H1 (cell line): ENCODE measurements at regions not wholly inside any gene's neighbourhood (a gene's known extent, or its start where the extent isn't known, plus 50 kb on each side); places are given as distances from the start of the nearest gene placed in this dataset.
"Not testable (repeated sequence)": the region's sequence is repeated elsewhere in the genome, so short reads cannot be mapped to it uniquely, and the experiment has no call there.

ENCODE experiments used
- CTCF ChIA-PET: fragments of 300-600 bp; sonication (Branson Sonifier 250); formaldehyde crosslinking; loops from one replicate; lab custom pipeline; 2021; ENCODE audit not compliant: partially characterized antibody; lab: Charles Lee
- POLR2A ChIA-PET: fragments of 300-600 bp; sonication (Branson Sonifier 250); formaldehyde crosslinking; loops from one replicate; lab custom pipeline; 2021; ENCODE audit warnings: inconsistent platforms; ENCODE audit not compliant: partially characterized antibody; lab: Charles Lee
- DNase-seq, 2 experiments: peaks; one replicate each; pipeline versions ENCODE4 v3.0.0 to v3.0.0-alpha.2; 2010 to 2022; ENCODE audit warnings: low spot score in 2 of 2, low read depth in 1 of 2, mixed read lengths in 1 of 2
- FAIRE-seq: peaks from 2 replicates; lab custom pipeline; 2011; peaks lifted over from hg19 to GRCh38; lab: Jason Lieb, UNC
- H2AFZ ChIP-seq: 2 replicates; pipeline ENCODE4 v1.8.1; 2012; ENCODE audit warnings: low read length, inconsistent platforms
- H2AK5ac ChIP-seq: 2 replicates; pipeline ENCODE4 v1.6.1; 2013; ENCODE audit warnings: low read depth, low read length
- H2BK120ac ChIP-seq: replicated peaks from 2 replicates; pipeline ENCODE3; 2013; ENCODE audit warnings: low read depth, low read length, inconsistent platforms
- H2BK12ac ChIP-seq: 2 replicates; pipeline ENCODE4 v1.6.1; 2013; ENCODE audit warnings: low read depth, low read length
- H2BK15ac ChIP-seq: 2 replicates; pipeline ENCODE4 v1.6.1; 2013; ENCODE audit warnings: low read length
- H2BK20ac ChIP-seq: 2 replicates; pipeline ENCODE4 v1.6.1; 2013; ENCODE audit warnings: low read length
- H2BK5ac ChIP-seq: 2 replicates; pipeline ENCODE4 v1.6.1; 2013; ENCODE audit warnings: low read depth, low read length
- H3K14ac ChIP-seq: 2 replicates; pipeline ENCODE4 v1.6.1; 2013; ENCODE audit warnings: inconsistent platforms; ENCODE audit not compliant: insufficient read length
- H3K18ac ChIP-seq: 2 replicates; pipeline ENCODE4 v1.6.1; 2013; ENCODE audit warnings: low read length; ENCODE audit errors: extremely low read depth
- H3K23ac ChIP-seq: 2 replicates; pipeline ENCODE4 v1.6.1; 2013; ENCODE audit warnings: inconsistent platforms; ENCODE audit not compliant: insufficient read length
- H3K23me2 ChIP-seq: 2 replicates; pipeline ENCODE4 v1.6.1; 2013; ENCODE audit warnings: low read depth, low read length
- H3K27ac ChIP-seq: 2 replicates; pipeline ENCODE4 v1.6.1; 2011; ENCODE audit warnings: low read depth, low read length, inconsistent platforms
- H3K27me3 ChIP-seq, 4 experiments: replicated peaks in 1 of 4; 1 replicate in 1 of 4; 2 replicates in 3 of 4; pipeline versions ENCODE4 v1.6.1 to v1.8.1; 2011 to 2013; ENCODE audit warnings: low read length in 3 of 4, mild to moderate bottlenecking in 3 of 4, inconsistent platforms in 2 of 4, mixed read lengths in 2 of 4, moderate library complexity in 1 of 4; ENCODE audit not compliant: control insufficient read depth in 3 of 4, insufficient read depth in 3 of 4; ENCODE audit errors: extremely low read depth in 1 of 4
- H3K36me3 ChIP-seq, 4 experiments: 2 replicates each; pipeline versions ENCODE4 v1.6.1 to v1.8.1; 2011 to 2013; ENCODE audit warnings: mild to moderate bottlenecking in 4 of 4, low read length in 3 of 4, moderate library complexity in 2 of 4, control low read depth in 1 of 4, inconsistent platforms in 1 of 4; ENCODE audit not compliant: insufficient read depth in 4 of 4, control insufficient read depth in 2 of 4
- H3K4ac ChIP-seq: replicated peaks from 2 replicates; pipeline ENCODE3; 2013; ENCODE audit warnings: low read length, low read depth, mixed read lengths, inconsistent platforms; ENCODE audit not compliant: insufficient read length
- H3K4me1 ChIP-seq, 4 experiments: replicated peaks in 1 of 4; 1 replicate in 1 of 4; 2 replicates in 3 of 4; pipeline versions ENCODE4 v1.6.1 to v1.8.1; 2011 to 2013; ENCODE audit warnings: low read length in 3 of 4, inconsistent platforms in 2 of 4, mixed read lengths in 1 of 4; ENCODE audit not compliant: insufficient read depth in 4 of 4, control insufficient read depth in 3 of 4
- H3K4me2 ChIP-seq, 2 experiments: 2 replicates each; pipeline versions ENCODE4 v1.6.1 to v1.8.1; 2011 to 2013; ENCODE audit warnings: low read depth in 2 of 2, low read length in 2 of 2, control low read depth in 1 of 2, inconsistent platforms in 1 of 2, mild to moderate bottlenecking in 1 of 2; ENCODE audit not compliant: insufficient read depth in 1 of 2
- H3K4me3 ChIP-seq, 4 experiments: fragments of 200-600, 300-600 bp in 1 of 4; sonication (generic), shearing (Covaris generic), sonication (Bioruptor Twin) in 1 of 4; 2 replicates each; pipeline versions ENCODE4 v1.5.1 to v1.8.1; 2011 to 2016; ENCODE audit warnings: low read length in 4 of 4, low read depth in 3 of 4, control low read depth in 2 of 4, inconsistent platforms in 2 of 4, mild to moderate bottlenecking in 2 of 4, mixed read lengths in 1 of 4, moderate library complexity in 1 of 4; ENCODE audit not compliant: insufficient read depth in 2 of 4; ENCODE audit errors: extremely low read depth in 1 of 4
- H3K56ac ChIP-seq: replicated peaks from 2 replicates; pipeline ENCODE3; 2013; ENCODE audit warnings: low read depth, mild to moderate bottlenecking, mixed read lengths, low read length, inconsistent platforms; ENCODE audit not compliant: insufficient read length
- H3K79me1 ChIP-seq: 2 replicates; pipeline ENCODE4 v1.6.1; 2013; ENCODE audit warnings: low read depth, low read length, control low read depth
- H3K79me2 ChIP-seq, 2 experiments: 2 replicates each; pipeline versions ENCODE4 v1.6.1 to v1.8.1; 2012 to 2013; ENCODE audit warnings: low read length in 2 of 2, mild to moderate bottlenecking in 2 of 2, inconsistent platforms in 1 of 2; ENCODE audit not compliant: insufficient read depth in 2 of 2, control insufficient read depth in 1 of 2
- H3K9ac ChIP-seq, 4 experiments: replicated peaks in 1 of 4; 1 replicate in 1 of 4; 2 replicates in 3 of 4; pipeline versions ENCODE4 v1.6.1 to v1.8.1; 2011 to 2013; ENCODE audit warnings: low read depth in 3 of 4, low read length in 3 of 4, control low read depth in 2 of 4, mild to moderate bottlenecking in 2 of 4, moderate library complexity in 2 of 4, inconsistent platforms in 1 of 4; ENCODE audit errors: extremely low read depth in 1 of 4
- H3K9me3 ChIP-seq, 2 experiments: 2 replicates each; pipeline versions ENCODE4 v1.6.1 to v1.8.1; 2012 to 2013; ENCODE audit warnings: mild to moderate bottlenecking in 2 of 2, moderate library complexity in 2 of 2, control low read depth in 1 of 2, inconsistent platforms in 1 of 2, low read depth in 1 of 2, low read length in 1 of 2, mixed read lengths in 1 of 2; ENCODE audit not compliant: insufficient read depth in 2 of 2
- H4K20me1 ChIP-seq, 2 experiments: replicated peaks in 1 of 2; 2 replicates each; pipeline versions ENCODE3 to v1.8.1; 2011 to 2013; ENCODE audit warnings: inconsistent platforms in 2 of 2, low read length in 2 of 2, mild to moderate bottlenecking in 1 of 2; ENCODE audit not compliant: insufficient read depth in 2 of 2, control insufficient read depth in 1 of 2
- H4K5ac ChIP-seq: 2 replicates; pipeline ENCODE4 v1.6.1; 2013; ENCODE audit warnings: low read length, low read depth, mixed read lengths, inconsistent platforms; ENCODE audit not compliant: insufficient read length
- H4K8ac ChIP-seq: 2 replicates; pipeline ENCODE4 v1.8.0; 2013; ENCODE audit warnings: mild to moderate bottlenecking, moderate library complexity, low read length, inconsistent platforms; ENCODE audit not compliant: insufficient read depth; ENCODE audit errors: extremely low read depth
- H4K91ac ChIP-seq: replicated peaks from 2 replicates; pipeline ENCODE3; 2013; ENCODE audit warnings: low read length, mixed read lengths, inconsistent platforms; ENCODE audit not compliant: insufficient read length
- ATF3 ChIP-seq: IDR thresholded peaks from 2 replicates; pipeline ENCODE4 v1.6.1; 2011; ENCODE audit warnings: low read depth, mild to moderate bottlenecking, low read length; ENCODE audit not compliant: insufficient read depth
- BCL11A ChIP-seq, 2 experiments: IDR thresholded peaks; one replicate each; pipeline ENCODE4 v1.6.1; 2011; ENCODE audit warnings: low read depth in 2 of 2, low read length in 2 of 2, mild to moderate bottlenecking in 2 of 2
- SP2 ChIP-seq: IDR thresholded peaks from 2 replicates; pipeline ENCODE4 v1.6.1; 2012; ENCODE audit warnings: mild to moderate bottlenecking, low read length, inconsistent platforms
- SRF ChIP-seq: IDR thresholded peaks from 2 replicates; pipeline ENCODE4 v1.6.1; 2011; ENCODE audit warnings: mild to moderate bottlenecking, low read depth, low read length, moderate library complexity
- TBP ChIP-seq: IDR thresholded peaks from 2 replicates; pipeline ENCODE4 v1.6.1; 2011; ENCODE audit warnings: low read depth, low read length, improper control_type of control experiment
- TF ChIP-seq, protein P1 (sequence below): IDR thresholded peaks from 2 replicates; pipeline ENCODE4 v1.6.1; 2012; ENCODE audit warnings: inconsistent platforms

GRCh38 chr6:141048451-141048850 lies 1084.3 kb upstream of the GJE1 start (continued):
- TF ChIP-seq TBP (no peak), SRF (no peak), ATF3 (no peak), SP2 (no peak), BCL11A (IDR thresholded peaks at IDR 0.05; ENCODE audit: low read depth in 2 of 2, low read length in 2 of 2) (no peak)
- TF ChIP-seq, protein P1, sequence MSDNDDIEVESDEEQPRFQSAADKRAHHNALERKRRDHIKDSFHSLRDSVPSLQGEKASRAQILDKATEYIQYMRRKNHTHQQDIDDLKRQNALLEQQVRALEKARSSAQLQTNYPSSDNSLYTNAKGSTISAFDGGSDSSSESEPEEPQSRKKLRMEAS = no peak

DNA sequence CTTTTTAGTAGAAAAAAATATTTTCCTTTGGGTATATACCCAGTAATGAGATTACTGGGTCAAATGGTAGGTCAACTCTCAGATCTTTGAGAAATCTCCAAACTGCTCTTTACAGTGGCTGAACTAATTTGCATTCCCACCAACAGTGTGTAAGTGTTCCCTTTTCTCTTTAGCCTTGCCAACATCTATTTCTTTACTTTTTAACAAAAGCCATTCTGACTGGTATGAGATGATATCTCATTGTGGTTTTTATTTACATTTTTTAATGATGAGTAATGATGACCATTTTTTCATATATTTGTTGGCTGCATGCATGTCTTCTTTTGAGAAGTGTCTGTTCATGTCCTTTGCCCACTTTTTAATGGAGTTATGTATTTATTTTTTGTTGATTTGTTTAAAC lies 1086.2 kb upstream of the GJE1 start:
- H3K4me1 ChIP-seq, H3K27me3 ChIP-seq, H3K79me2 ChIP-seq, H3K4me3 ChIP-seq, H3K4me2 ChIP-seq, H3K56ac ChIP-seq, H3K18ac ChIP-seq, FAIRE-seq, POLR2A ChIA-PET, H2BK12ac ChIP-seq, H4K5ac ChIP-seq, H2BK5ac ChIP-seq, H3K27ac ChIP-seq, H3K36me3 ChIP-seq, H2AFZ ChIP-seq, CTCF ChIA-PET, H2BK120ac ChIP-seq, H2BK15ac ChIP-seq, H3K4ac ChIP-seq, DNase-seq, H4K91ac ChIP-seq, H2AK5ac ChIP-seq, H2BK20ac ChIP-seq, H4K8ac ChIP-seq, H4K20me1 ChIP-seq, H3K79me1 ChIP-seq, H3K9ac ChIP-seq, H3K23ac ChIP-seq, H3K23me2 ChIP-seq, H3K14ac ChIP-seq: not testable (repeated sequence)
- peaks cover 6 to 11% of the 10 kb centered on the region in 2 experiments for H3K9me3 ChIP-seq
